Activated CD8-positive, alpha-beta T cell treated with anti-CD3 and anti-CD28 coated beads for 36 hours (primary cell): ENCODE measurements at regions not wholly inside any gene's neighbourhood (a gene's known extent, or its start where the extent isn't known, plus 50 kb on each side); places are given as distances from the start of the nearest gene placed in this dataset.

Source experiments
- ATAC-seq: fragments of 200-7000 bp; cut with Tn5 transposase; one replicate; pipeline ENCODE4 v1.10.0; 2021; ENCODE audit warnings: mild to moderate bottlenecking, moderate library complexity
- CTCF ChIA-PET: fragments of 350-600 bp; sonication (Branson Sonifier 250); formaldehyde crosslinking; loops from one replicate; lab custom pipeline; 2021; ENCODE audit warnings: antibody characterized with exemption; lab: Charles Lee
- POLR2A ChIA-PET: fragments of 350-600 bp; sonication (Branson Sonifier 250); formaldehyde crosslinking; loops from one replicate; lab custom pipeline; 2021; ENCODE audit warnings: antibody characterized with exemption; lab: Charles Lee
- DNase-seq: peaks from one replicate; pipeline ENCODE4 v3.0.0-alpha.2; 2020
- H3K27ac Mint-ChIP-seq: one replicate; pipeline ENCODE4 v1.8.0; 2021; ENCODE audit warnings: mild to moderate bottlenecking, mixed read lengths
- H3K27me3 Mint-ChIP-seq: one replicate; pipeline ENCODE4 v1.8.0; 2021; ENCODE audit warnings: mixed read lengths
- H3K36me3 Mint-ChIP-seq: one replicate; pipeline ENCODE4 v1.8.0; 2021; ENCODE audit warnings: low read depth, mixed read lengths
- H3K4me1 Mint-ChIP-seq: one replicate; pipeline ENCODE4 v1.8.0; 2021; ENCODE audit warnings: low read depth, mixed read lengths
- H3K4me3 Mint-ChIP-seq: one replicate; pipeline ENCODE4 v1.8.0; 2021; ENCODE audit warnings: mild to moderate bottlenecking, moderate library complexity, mixed read lengths
- H3K9me3 Mint-ChIP-seq: one replicate; pipeline ENCODE4 v1.8.0; 2021; ENCODE audit warnings: mixed read lengths
- CTCF ChIP-seq: fragments of 200-600 bp; IDR thresholded peaks from one replicate; pipeline ENCODE4 v1.8.0; 2022; ENCODE audit warnings: antibody characterized with exemption, mild to moderate bottlenecking
- intact Hi-C: fragments of 100-400 bp; cut with micrococcal nuclease; formaldehyde crosslinking; loops from one replicate; pipeline ENCODE4 v1.10.0; 2022

GRCh38 chr4:123812066-123812390 is 415.4 kb downstream of the SPRY1 start:
- no peak for DNase-seq
- Mint-ChIP-seq H3K9me3 (no peaks in the 10 kb centered on the region), H3K36me3 (no peaks in the 10 kb centered on the region), H3K27ac (no peak overlapping the region), H3K27me3 (no peaks in the 10 kb centered on the region), H3K4me1 (no peaks in the 10 kb centered on the region), H3K4me3 (no peak overlapping the region)
- intact Hi-C loops, result no loop called here
- TF ChIP-seq CTCF, result no peak
- ChIA-PET POLR2A (no interaction called here), CTCF (interaction anchor here (0.6 kb wide), 1 partner anchor 10 kb away, joined by 4 read pairs; no protein-coding TSS in a partner anchor)
- ATAC-seq, result no peak

- CTCF ChIA-PET, result interaction anchor here (1.2 kb wide), 1 partner anchor 9 kb away, joined by 3 read pairs; no protein-coding TSS in a partner anchor
- intact Hi-C loops, result no loop called here
- no peaks in the 10 kb centered on the region for H3K4me1 Mint-ChIP-seq
- H3K4me3 Mint-ChIP-seq, result no peak overlapping the region
- no peak overlapping the region for H3K27ac Mint-ChIP-seq
- POLR2A ChIA-PET, result no interaction called here
- DNase-seq, result no peak
- no peak for ATAC-seq
- no peaks in the 10 kb centered on the region for H3K27me3 Mint-ChIP-seq
- TF ChIP-seq CTCF, result no peak
- no peaks in the 10 kb centered on the region for H3K9me3 Mint-ChIP-seq
- H3K36me3 Mint-ChIP-seq, result no peaks in the 10 kb centered on the region
Measured at GRCh38 chr4:123813901-123814300, 417.3 kb downstream of the SPRY1 start.

- H3K27ac Mint-ChIP-seq, result no peak overlapping the region
- DNase-seq, result no peak
- H3K4me1 Mint-ChIP-seq, result no peaks in the 10 kb centered on the region
- no peak for ATAC-seq
- intact Hi-C loops, result no loop called here
- TF ChIP-seq CTCF, result no peak
- H3K4me3 Mint-ChIP-seq, result no peak overlapping the region
- H3K36me3 Mint-ChIP-seq, result no peaks in the 10 kb centered on the region
- peaks cover 2% of the 10 kb centered on the region for H3K27me3 Mint-ChIP-seq
- POLR2A ChIA-PET, result no interaction called here
- no peaks in the 10 kb centered on the region for H3K9me3 Mint-ChIP-seq
- CTCF ChIA-PET, result interaction anchor here (0.9 kb wide), 1 partner anchor 23 kb away, joined by 3 read pairs; no protein-coding TSS in a partner anchor
Measured at GRCh38 chr4:123816462-123816861, 419.9 kb downstream of the SPRY1 start.

- ChIA-PET POLR2A (no interaction called here), CTCF (interaction anchor here (0.9 kb wide), 1 partner anchor 23 kb away, joined by 3 read pairs; no protein-coding TSS in a partner anchor)
- DNase-seq (no peak), ATAC-seq (no peak)
- Mint-ChIP-seq H3K4me3 (no peak overlapping the region), H3K27me3 (peaks cover 2% of the 10 kb centered on the region), H3K27ac (no peak overlapping the region), H3K4me1 (no peaks in the 10 kb centered on the region), H3K9me3 (no peaks in the 10 kb centered on the region), H3K36me3 (no peaks in the 10 kb centered on the region)
- intact Hi-C loops, result no loop called here
- no peak for TF ChIP-seq CTCF
Measured at GRCh38 chr4:123817025-123817688, 420.6 kb downstream of the SPRY1 start.

GRCh38 chr4:123819362-123820035 is 422.9 kb downstream of the SPRY1 start:
- intact Hi-C loops, result no loop called here

More at GRCh38 chr4:123819362-123820035, 422.9 kb downstream of the SPRY1 start:
- H3K9me3 Mint-ChIP-seq, result no peaks in the 10 kb centered on the region
- no peak for DNase-seq
- no peak overlapping the region for H3K4me3 Mint-ChIP-seq
- no peak for ATAC-seq
- H3K27ac Mint-ChIP-seq, result no peak overlapping the region
- no peaks in the 10 kb centered on the region for H3K36me3 Mint-ChIP-seq
- CTCF ChIA-PET, result no interaction called here
- no peaks in the 10 kb centered on the region for H3K4me1 Mint-ChIP-seq
- POLR2A ChIA-PET, result no interaction called here
- TF ChIP-seq CTCF, result no peak
- peaks cover 7% of the 10 kb centered on the region for H3K27me3 Mint-ChIP-seq
